A673 (cell line): ENCODE measurements at regions not wholly inside any gene's neighbourhood (a gene's known extent, or its start where the extent isn't known, plus 50 kb on each side); places are given as distances from the start of the nearest gene placed in this dataset.

ENCODE experiments used
- BruUV-seq: library from RNA; stranded (reverse); fragments of 400-500 nt; replicated peaks from 2 replicates; lab custom pipeline; 2021; lab: Mats Ljungman, UMichigan
- CTCF ChIA-PET: fragments of 300-600 bp; sonication (Branson Sonifier 250); formaldehyde crosslinking; loops from one replicate; lab custom pipeline; 2022; ENCODE audit warnings: antibody characterized with exemption; lab: Charles Lee
- POLR2A ChIA-PET: fragments of 300-600 bp; sonication (Branson Sonifier 250); formaldehyde crosslinking; loops from one replicate; lab custom pipeline; 2022; ENCODE audit warnings: antibody characterized with exemption; ENCODE audit not compliant: low non-redundant PET; lab: Charles Lee
- DNase-seq: peaks from one replicate; pipeline ENCODE4 v3.0.0-alpha.2; 2015; ENCODE audit warnings: low spot score
- H3K27ac ChIP-seq: fragments of 200-600 bp; sonication (generic); 2 replicates; pipeline ENCODE4 v1.5.1; 2016; ENCODE audit warnings: mixed run types, low read depth, mild to moderate bottlenecking, mixed read lengths, antibody characterized with exemption, low read length; ENCODE audit not compliant: poor library complexity, severe bottlenecking
- H3K27me3 ChIP-seq: fragments of 200-600 bp; sonication (generic); replicated peaks from 2 replicates; pipeline ENCODE4 v1.6.1; 2017; ENCODE audit warnings: mixed run types, low read depth, mild to moderate bottlenecking, mixed read lengths, antibody characterized with exemption, low read length; ENCODE audit not compliant: insufficient read depth, poor library complexity
- H3K36me3 ChIP-seq: fragments of 200-600 bp; sonication (generic); 2 replicates; pipeline ENCODE4 v1.6.1; 2016; ENCODE audit warnings: mixed run types, mild to moderate bottlenecking, mixed read lengths, antibody characterized with exemption, low read length; ENCODE audit not compliant: insufficient read depth, poor library complexity, severe bottlenecking
- H3K4me1 ChIP-seq: fragments of 200-600 bp; sonication (generic); 2 replicates; pipeline ENCODE4 v1.6.1; 2017; ENCODE audit warnings: mixed run types, mild to moderate bottlenecking, mixed read lengths, antibody characterized with exemption, low read length; ENCODE audit not compliant: insufficient read depth, poor library complexity, severe bottlenecking
- H3K4me3 ChIP-seq: fragments of 200-600 bp; sonication (generic); 2 replicates; pipeline ENCODE4 v1.5.1; 2016; ENCODE audit warnings: low read depth, mixed run types, mild to moderate bottlenecking, mixed read lengths, low read length; ENCODE audit not compliant: poor library complexity, severe bottlenecking
- H3K9me3 ChIP-seq: fragments of 200-600 bp; sonication (generic); 2 replicates; pipeline ENCODE4 v1.6.1; 2016; ENCODE audit warnings: mixed run types, low read depth, mild to moderate bottlenecking, mixed read lengths, antibody characterized with exemption, low read length; ENCODE audit not compliant: poor library complexity, severe bottlenecking
- CTCF ChIP-seq: fragments of 300-800, 200-600 bp; sonication (generic); conservative IDR thresholded peaks from 2 replicates; pipeline ENCODE4 v1.5.1; 2017; ENCODE audit warnings: low read depth, mild to moderate bottlenecking, antibody characterized with exemption, low read length, moderate library complexity, mixed read lengths
- EZH2 ChIP-seq: fragments of 200-600 bp; sonication (generic); IDR thresholded peaks from 2 replicates; pipeline ENCODE4 v1.6.1; 2017; ENCODE audit warnings: borderline replicate concordance, low read depth, mild to moderate bottlenecking, mixed read lengths, antibody characterized with exemption, low read length; ENCODE audit not compliant: poor library complexity, severe bottlenecking
- intact Hi-C: fragments of 100-400 bp; cut with micrococcal nuclease; formaldehyde crosslinking; loops from one replicate; pipeline ENCODE4 v1.10.0; 2022; ENCODE audit not compliant: unreplicated experiment

DNA sequence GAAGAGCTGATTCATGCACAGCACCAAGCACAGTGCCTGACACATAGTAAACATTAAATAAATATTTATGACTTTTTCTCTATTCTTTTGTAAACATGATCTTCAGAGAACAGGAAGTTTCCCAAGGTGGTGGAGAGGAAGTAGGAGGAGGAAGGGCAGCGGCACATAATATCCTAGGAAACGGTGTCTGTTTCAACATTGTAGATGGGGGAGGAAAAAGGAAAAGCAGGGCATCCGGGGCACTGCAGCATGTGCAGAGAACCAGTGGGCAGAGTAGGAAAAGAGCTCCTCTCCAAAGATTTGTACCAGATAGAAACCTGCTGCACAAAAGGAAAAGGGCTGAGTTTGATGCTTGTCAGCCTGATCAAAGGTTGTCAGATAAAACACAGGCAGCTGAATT, 421.7 kb upstream of the ZNF462 start:
- Histone ChIP-seq H3K9me3 (no peaks in the 10 kb centered on the region), H3K4me1 (no peaks in the 10 kb centered on the region), H3K36me3 (no peaks in the 10 kb centered on the region), H3K4me3 (no peak overlapping the region), H3K27ac (no peak overlapping the region), H3K27me3 (no peaks in the 10 kb centered on the region)
- no peak for DNase-seq
- intact Hi-C loops: no loop called here
- no TSS peak for BruUV-seq
- POLR2A ChIA-PET: no interaction called here
- CTCF ChIA-PET: no interaction called here
- TF ChIP-seq EZH2 (no peak), CTCF (no peak)

DNA sequence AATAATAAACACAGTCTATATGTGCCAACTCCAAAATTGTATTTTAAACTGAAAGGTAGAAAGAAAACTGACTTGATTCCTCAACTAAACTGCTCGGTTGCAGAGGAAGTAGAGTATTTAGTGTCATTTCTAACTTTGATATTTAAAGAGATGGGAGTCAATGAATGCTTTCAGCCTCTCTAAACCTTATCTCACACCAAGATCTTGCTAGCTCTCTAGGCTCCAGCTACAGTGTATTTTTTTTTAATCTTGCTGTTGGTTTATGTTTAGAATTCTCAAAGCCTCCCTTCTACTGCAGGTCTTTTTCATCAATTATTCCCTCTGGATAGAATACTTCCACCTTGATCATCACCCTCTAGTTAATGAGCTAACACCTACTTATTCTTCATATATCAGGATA, 419.4 kb upstream of the ZNF462 start:
- TF ChIP-seq EZH2 (no peak), CTCF (no peak)
- POLR2A ChIA-PET: no interaction called here
- no peaks in the 10 kb centered on the region for H3K36me3 ChIP-seq
- no peak overlapping the region for H3K4me3 ChIP-seq
- intact Hi-C loops: no loop called here
- no TSS peak for BruUV-seq
- DNase-seq: no peak
- no peaks in the 10 kb centered on the region for H3K27me3 ChIP-seq
- no peaks in the 10 kb centered on the region for H3K9me3 ChIP-seq
- CTCF ChIA-PET: no interaction called here
- no peaks in the 10 kb centered on the region for H3K4me1 ChIP-seq
- H3K27ac ChIP-seq: no peak overlapping the region

GRCh38 chr9:106445107-106445506, 417.9 kb upstream of the ZNF462 start:
- intact Hi-C loops: no loop called here
- Histone ChIP-seq H3K4me1 (no peaks in the 10 kb centered on the region), H3K9me3 (no peaks in the 10 kb centered on the region), H3K36me3 (no peaks in the 10 kb centered on the region), H3K27me3 (no peaks in the 10 kb centered on the region), H3K4me3 (no peak overlapping the region), H3K27ac (no peak overlapping the region)
- no peak for TF ChIP-seq EZH2
- no peak for TF ChIP-seq CTCF
- no peak for DNase-seq
- no TSS peak for BruUV-seq
- ChIA-PET POLR2A (no interaction called here), CTCF (no interaction called here)
